H1 (cell line): ENCODE measurements at regions not wholly inside any gene's neighbourhood (a gene's known extent, or its start where the extent isn't known, plus 50 kb on each side); places are given as distances from the start of the nearest gene placed in this dataset.

Experiments
- CTCF ChIA-PET: fragments of 300-600 bp; sonication (Branson Sonifier 250); formaldehyde crosslinking; loops from one replicate; lab custom pipeline; 2021; ENCODE audit not compliant: partially characterized antibody; lab: Charles Lee
- POLR2A ChIA-PET: fragments of 300-600 bp; sonication (Branson Sonifier 250); formaldehyde crosslinking; loops from one replicate; lab custom pipeline; 2021; ENCODE audit warnings: inconsistent platforms; ENCODE audit not compliant: partially characterized antibody; lab: Charles Lee
- DNase-seq, 2 experiments: peaks; one replicate each; pipeline versions ENCODE4 v3.0.0 to v3.0.0-alpha.2; 2010 to 2022; ENCODE audit warnings: low spot score in 2 of 2, low read depth in 1 of 2, mixed read lengths in 1 of 2
- FAIRE-seq: peaks from 2 replicates; lab custom pipeline; 2011; peaks lifted over from hg19 to GRCh38; lab: Jason Lieb, UNC
- H2AFZ ChIP-seq: 2 replicates; pipeline ENCODE4 v1.8.1; 2012; ENCODE audit warnings: low read length, inconsistent platforms
- H2AK5ac ChIP-seq: 2 replicates; pipeline ENCODE4 v1.6.1; 2013; ENCODE audit warnings: low read depth, low read length
- H2BK120ac ChIP-seq: replicated peaks from 2 replicates; pipeline ENCODE3; 2013; ENCODE audit warnings: low read depth, low read length, inconsistent platforms
- H2BK12ac ChIP-seq: 2 replicates; pipeline ENCODE4 v1.6.1; 2013; ENCODE audit warnings: low read depth, low read length
- H2BK15ac ChIP-seq: 2 replicates; pipeline ENCODE4 v1.6.1; 2013; ENCODE audit warnings: low read length
- H2BK20ac ChIP-seq: 2 replicates; pipeline ENCODE4 v1.6.1; 2013; ENCODE audit warnings: low read length
- H2BK5ac ChIP-seq: 2 replicates; pipeline ENCODE4 v1.6.1; 2013; ENCODE audit warnings: low read depth, low read length
- H3K14ac ChIP-seq: 2 replicates; pipeline ENCODE4 v1.6.1; 2013; ENCODE audit warnings: inconsistent platforms; ENCODE audit not compliant: insufficient read length
- H3K18ac ChIP-seq: 2 replicates; pipeline ENCODE4 v1.6.1; 2013; ENCODE audit warnings: low read length; ENCODE audit errors: extremely low read depth
- H3K23ac ChIP-seq: 2 replicates; pipeline ENCODE4 v1.6.1; 2013; ENCODE audit warnings: inconsistent platforms; ENCODE audit not compliant: insufficient read length
- H3K23me2 ChIP-seq: 2 replicates; pipeline ENCODE4 v1.6.1; 2013; ENCODE audit warnings: low read depth, low read length
- H3K27ac ChIP-seq: 2 replicates; pipeline ENCODE4 v1.6.1; 2011; ENCODE audit warnings: low read depth, low read length, inconsistent platforms
- H3K27me3 ChIP-seq, 4 experiments: replicated peaks in 1 of 4; 1 replicate in 1 of 4; 2 replicates in 3 of 4; pipeline versions ENCODE4 v1.6.1 to v1.8.1; 2011 to 2013; ENCODE audit warnings: low read length in 3 of 4, mild to moderate bottlenecking in 3 of 4, inconsistent platforms in 2 of 4, mixed read lengths in 2 of 4, moderate library complexity in 1 of 4; ENCODE audit not compliant: control insufficient read depth in 3 of 4, insufficient read depth in 3 of 4; ENCODE audit errors: extremely low read depth in 1 of 4
- H3K36me3 ChIP-seq, 4 experiments: 2 replicates each; pipeline versions ENCODE4 v1.6.1 to v1.8.1; 2011 to 2013; ENCODE audit warnings: mild to moderate bottlenecking in 4 of 4, low read length in 3 of 4, moderate library complexity in 2 of 4, control low read depth in 1 of 4, inconsistent platforms in 1 of 4; ENCODE audit not compliant: insufficient read depth in 4 of 4, control insufficient read depth in 2 of 4
- H3K4ac ChIP-seq: replicated peaks from 2 replicates; pipeline ENCODE3; 2013; ENCODE audit warnings: low read length, low read depth, mixed read lengths, inconsistent platforms; ENCODE audit not compliant: insufficient read length
- H3K4me1 ChIP-seq, 4 experiments: replicated peaks in 1 of 4; 1 replicate in 1 of 4; 2 replicates in 3 of 4; pipeline versions ENCODE4 v1.6.1 to v1.8.1; 2011 to 2013; ENCODE audit warnings: low read length in 3 of 4, inconsistent platforms in 2 of 4, mixed read lengths in 1 of 4; ENCODE audit not compliant: insufficient read depth in 4 of 4, control insufficient read depth in 3 of 4
- H3K4me2 ChIP-seq, 2 experiments: 2 replicates each; pipeline versions ENCODE4 v1.6.1 to v1.8.1; 2011 to 2013; ENCODE audit warnings: low read depth in 2 of 2, low read length in 2 of 2, control low read depth in 1 of 2, inconsistent platforms in 1 of 2, mild to moderate bottlenecking in 1 of 2; ENCODE audit not compliant: insufficient read depth in 1 of 2
- H3K4me3 ChIP-seq, 4 experiments: fragments of 200-600, 300-600 bp in 1 of 4; sonication (generic), shearing (Covaris generic), sonication (Bioruptor Twin) in 1 of 4; 2 replicates each; pipeline versions ENCODE4 v1.5.1 to v1.8.1; 2011 to 2016; ENCODE audit warnings: low read length in 4 of 4, low read depth in 3 of 4, control low read depth in 2 of 4, inconsistent platforms in 2 of 4, mild to moderate bottlenecking in 2 of 4, mixed read lengths in 1 of 4, moderate library complexity in 1 of 4; ENCODE audit not compliant: insufficient read depth in 2 of 4; ENCODE audit errors: extremely low read depth in 1 of 4
- H3K56ac ChIP-seq: replicated peaks from 2 replicates; pipeline ENCODE3; 2013; ENCODE audit warnings: low read depth, mild to moderate bottlenecking, mixed read lengths, low read length, inconsistent platforms; ENCODE audit not compliant: insufficient read length
- H3K79me1 ChIP-seq: 2 replicates; pipeline ENCODE4 v1.6.1; 2013; ENCODE audit warnings: low read depth, low read length, control low read depth
- H3K79me2 ChIP-seq, 2 experiments: 2 replicates each; pipeline versions ENCODE4 v1.6.1 to v1.8.1; 2012 to 2013; ENCODE audit warnings: low read length in 2 of 2, mild to moderate bottlenecking in 2 of 2, inconsistent platforms in 1 of 2; ENCODE audit not compliant: insufficient read depth in 2 of 2, control insufficient read depth in 1 of 2
- H3K9ac ChIP-seq, 4 experiments: replicated peaks in 1 of 4; 1 replicate in 1 of 4; 2 replicates in 3 of 4; pipeline versions ENCODE4 v1.6.1 to v1.8.1; 2011 to 2013; ENCODE audit warnings: low read depth in 3 of 4, low read length in 3 of 4, control low read depth in 2 of 4, mild to moderate bottlenecking in 2 of 4, moderate library complexity in 2 of 4, inconsistent platforms in 1 of 4; ENCODE audit errors: extremely low read depth in 1 of 4
- H3K9me3 ChIP-seq, 2 experiments: 2 replicates each; pipeline versions ENCODE4 v1.6.1 to v1.8.1; 2012 to 2013; ENCODE audit warnings: mild to moderate bottlenecking in 2 of 2, moderate library complexity in 2 of 2, control low read depth in 1 of 2, inconsistent platforms in 1 of 2, low read depth in 1 of 2, low read length in 1 of 2, mixed read lengths in 1 of 2; ENCODE audit not compliant: insufficient read depth in 2 of 2
- H4K20me1 ChIP-seq, 2 experiments: replicated peaks in 1 of 2; 2 replicates each; pipeline versions ENCODE3 to v1.8.1; 2011 to 2013; ENCODE audit warnings: inconsistent platforms in 2 of 2, low read length in 2 of 2, mild to moderate bottlenecking in 1 of 2; ENCODE audit not compliant: insufficient read depth in 2 of 2, control insufficient read depth in 1 of 2
- H4K5ac ChIP-seq: 2 replicates; pipeline ENCODE4 v1.6.1; 2013; ENCODE audit warnings: low read length, low read depth, mixed read lengths, inconsistent platforms; ENCODE audit not compliant: insufficient read length
- H4K8ac ChIP-seq: 2 replicates; pipeline ENCODE4 v1.8.0; 2013; ENCODE audit warnings: mild to moderate bottlenecking, moderate library complexity, low read length, inconsistent platforms; ENCODE audit not compliant: insufficient read depth; ENCODE audit errors: extremely low read depth
- H4K91ac ChIP-seq: replicated peaks from 2 replicates; pipeline ENCODE3; 2013; ENCODE audit warnings: low read length, mixed read lengths, inconsistent platforms; ENCODE audit not compliant: insufficient read length
- CHD2 ChIP-seq: IDR thresholded peaks from 2 replicates; pipeline ENCODE4 v1.6.1; 2012; ENCODE audit warnings: low read length, improper control_type of control experiment
- POLR2A ChIP-seq, 2 experiments: IDR thresholded peaks; 1 replicate in 1 of 2; 2 replicates in 1 of 2; pipeline ENCODE4 v1.6.1; 2011; ENCODE audit warnings: low read depth in 2 of 2, low read length in 2 of 2, mild to moderate bottlenecking in 2 of 2; ENCODE audit errors: control extremely low read depth in 1 of 2
- RXRA ChIP-seq: IDR thresholded peaks from 2 replicates; pipeline ENCODE4 v1.6.1; 2011; ENCODE audit warnings: low read depth, mild to moderate bottlenecking, low read length, moderate library complexity; ENCODE audit not compliant: insufficient read depth
- ZNF274 ChIP-seq: IDR thresholded peaks from 2 replicates; pipeline ENCODE4 v1.7.0; 2012; ENCODE audit warnings: low read length, borderline replicate concordance; ENCODE audit errors: extremely low read depth
- WGBS, 2 experiments: shearing (Covaris generic) in 1 of 2; methylation state at CpG; one replicate each; pipeline versions ENCODE4 v1.1.6 to v1.1.7; 2013 to 2015; ENCODE audit warnings: low lambda C conversion rate in 2 of 2, mixed read lengths in 2 of 2, inconsistent platforms in 1 of 2, low coverage in 1 of 2, missing lambda C conversion rate in 1 of 2; ENCODE audit not compliant: insufficient replicate concordance in 2 of 2, insufficient coverage in 1 of 2, insufficient read length in 1 of 2; ENCODE audit errors: extremely low coverage in 1 of 2, missing lambda C conversion rate in 1 of 2; 5-methylcytosine and 5-hydroxymethylcytosine counted together

DNA sequence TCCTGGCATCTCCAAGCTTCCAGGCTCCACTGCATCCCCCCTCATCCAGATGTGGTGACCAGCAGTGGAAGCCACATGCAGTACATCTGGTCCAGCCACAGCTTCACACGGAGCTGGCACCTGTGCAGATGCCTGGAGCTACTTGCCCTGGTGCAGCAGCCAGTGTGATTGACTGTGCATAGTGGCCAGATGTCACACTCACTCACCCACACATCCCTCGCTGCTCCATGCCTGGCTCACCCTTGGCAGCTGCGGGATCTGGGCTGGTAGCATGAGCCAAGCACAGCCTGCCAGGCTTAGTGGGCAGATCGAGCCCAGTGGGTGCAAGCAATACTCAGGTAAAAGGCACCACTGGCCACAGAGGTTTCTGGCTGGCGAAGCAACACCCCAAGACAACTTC lies 398.0 kb upstream of the CNTN4 start:
- Histone ChIP-seq H3K9ac (no peak overlapping the region), H3K4me2 (no peak overlapping the region), H3K79me2 (no peaks in the 10 kb centered on the region), H2AK5ac (no peak overlapping the region), H2BK120ac (no peak overlapping the region), H3K79me1 (no peaks in the 10 kb centered on the region), H3K36me3 (no peaks in the 10 kb centered on the region), H4K8ac (no peak overlapping the region), H3K27ac (no peak overlapping the region), H2BK15ac (no peak overlapping the region), H4K5ac (no peak overlapping the region), H3K4ac (no peak overlapping the region), H3K14ac (no peak overlapping the region), H4K91ac (no peak overlapping the region), H3K56ac (no peak overlapping the region), H2BK5ac (no peak overlapping the region), H4K20me1 (no peaks in the 10 kb centered on the region), H3K9me3 (0 out of 4 replicates have a peak, but pooled peaks cover 0 to 2% of the 10 kb centered on the region in 2 experiments), H3K23me2 (no peaks in the 10 kb centered on the region), H2BK12ac (no peak overlapping the region), H3K4me3 (no peak overlapping the region), H3K27me3 (no peaks in the 10 kb centered on the region), H2AFZ (no peak overlapping the region), H2BK20ac (no peak overlapping the region), H3K23ac (no peak overlapping the region), H3K4me1 (no peaks in the 10 kb centered on the region), H3K18ac (no peak overlapping the region)
- DNase-seq (no peak), FAIRE-seq (no peak)
- ChIA-PET POLR2A (no interaction called here), CTCF (interaction anchor here (1.0 kb wide), 1 partner anchor 84 kb away, joined by 3 read pairs; no protein-coding TSS in a partner anchor)
- WGBS, 2 experiments, result 92% methylated on average over 5 of the region's 5 CpGs; no CpG with 5 or more reads in 1 of the 2 experiments
- TF ChIP-seq ZNF274 (no peak), POLR2A (IDR thresholded peaks at IDR 0.05; ENCODE audit: control extremely low read depth in 1 of 2, low read depth in 2 of 2, low read length in 2 of 2) (no peak), RXRA (no peak), CHD2 (no peak)
